ENCODE measurements at regions not wholly inside any gene's neighbourhood (a gene's known extent, or its start where the extent isn't known, plus 50 kb on each side); places are given as distances from the start of the nearest gene placed in this dataset.

- intact Hi-C loops (cut with micrococcal nuclease) = loop anchor here (2.0 to 10.0 kb wide), 4 partner anchors 214 to 1414 kb away; partner anchors contain the start of gene RBMS3
Measured at GRCh38 chr3:28940530-28940929, 340.3 kb upstream of the RBMS3 start.

- intact Hi-C loops (cut with micrococcal nuclease) = loop anchor here (2.0 to 10.0 kb wide), 4 partner anchors 214 to 1414 kb away; partner anchors contain the start of gene RBMS3
Measured at GRCh38 chr3:28940994-28941393, 339.9 kb upstream of the RBMS3 start.

- intact Hi-C loops (cut with micrococcal nuclease) = loop anchor here (10.0 kb wide), 1 partner anchor 1408 kb away; no protein-coding TSS in a partner anchor
Measured at GRCh38 chr3:28947061-28947460, 333.8 kb upstream of the RBMS3 start.

- intact Hi-C loops (cut with micrococcal nuclease) = loop anchor here (10.0 kb wide), 1 partner anchor 1407 kb away; no protein-coding TSS in a partner anchor
Measured at GRCh38 chr3:28947751-28948150, 333.1 kb upstream of the RBMS3 start.

GRCh38 chr3:28948685-28949084 is 332.2 kb upstream of the RBMS3 start:
- intact Hi-C loops (cut with micrococcal nuclease) = loop anchor here (10.0 kb wide), 1 partner anchor 1406 kb away; no protein-coding TSS in a partner anchor

- intact Hi-C loops (cut with micrococcal nuclease) = loop anchor here (10.0 kb wide), 1 partner anchor 1405 kb away; no protein-coding TSS in a partner anchor
Measured at GRCh38 chr3:28949580-28949979, 331.3 kb upstream of the RBMS3 start.

- intact Hi-C loops (cut with micrococcal nuclease) = no loop called here
Measured at GRCh38 chr3:28950614-28951013, 330.3 kb upstream of the RBMS3 start.

GRCh38 chr3:28951772-28952556 is 328.9 kb upstream of the RBMS3 start:
- intact Hi-C loops (cut with micrococcal nuclease) = no loop called here

- intact Hi-C loops (cut with micrococcal nuclease) = no loop called here
Measured at GRCh38 chr3:28958656-28959055, 322.2 kb upstream of the RBMS3 start.

- intact Hi-C loops (cut with micrococcal nuclease) = no loop called here
Measured at GRCh38 chr3:28971156-28971555, 309.7 kb upstream of the RBMS3 start.

GRCh38 chr3:28972921-28973320 is 307.9 kb upstream of the RBMS3 start:
- intact Hi-C loops (cut with micrococcal nuclease) = no loop called here

- intact Hi-C loops (cut with micrococcal nuclease) = no loop called here
Measured at GRCh38 chr3:28973609-28974008, 307.3 kb upstream of the RBMS3 start.

GRCh38 chr3:28978092-28978491 is 302.8 kb upstream of the RBMS3 start:
- intact Hi-C loops (cut with micrococcal nuclease) = no loop called here

- intact Hi-C loops (cut with micrococcal nuclease) = no loop called here
Measured at GRCh38 chr3:28980131-28980530, 300.7 kb upstream of the RBMS3 start.

- intact Hi-C loops (cut with micrococcal nuclease) = no loop called here
Measured at GRCh38 chr3:28980631-28981030, 300.2 kb upstream of the RBMS3 start.

GRCh38 chr3:28982906-28983305 is 298.0 kb upstream of the RBMS3 start:
- intact Hi-C loops (cut with micrococcal nuclease) = no loop called here

- intact Hi-C loops (cut with micrococcal nuclease) = no loop called here
Measured at GRCh38 chr3:28986922-28987321, 293.9 kb upstream of the RBMS3 start.

GRCh38 chr3:28989646-28990089 is 291.2 kb upstream of the RBMS3 start:
- intact Hi-C loops (cut with micrococcal nuclease) = no loop called here

- intact Hi-C loops (cut with micrococcal nuclease) = no loop called here
Measured at GRCh38 chr3:28994161-28994905, 286.5 kb upstream of the RBMS3 start.

- intact Hi-C loops (cut with micrococcal nuclease) = no loop called here
Measured at GRCh38 chr3:29004885-29005599, 275.8 kb upstream of the RBMS3 start.

GRCh38 chr3:29005862-29006261 is 275.0 kb upstream of the RBMS3 start:
- intact Hi-C loops (cut with micrococcal nuclease) = no loop called here

- intact Hi-C loops (cut with micrococcal nuclease) = no loop called here
Measured at GRCh38 chr3:29011441-29011840, 269.4 kb upstream of the RBMS3 start.

Data from T-helper 1 cell treated with Interleukin-12 subunit alpha and Interleukin-12 subunit beta and Interleukin-4 antibody, amounts not matched to agents 30 ng/mL and 1 ng/mL, for 36 hours (primary cell).